B cell (primary cell): ENCODE measurements at regions not wholly inside any gene's neighbourhood (a gene's known extent, or its start where the extent isn't known, plus 50 kb on each side); places are given as distances from the start of the nearest gene placed in this dataset.

Experiments
- ATAC-seq: fragments of 200-7000 bp; cut with Tn5 transposase; one replicate; pipeline ENCODE4 v1.10.0; 2021; ENCODE audit warnings: low read depth, mild to moderate bottlenecking, moderate number of reproducible peaks, moderate library complexity
- CTCF ChIA-PET: fragments of 350-600 bp; sonication (Branson Sonifier 250); formaldehyde crosslinking; loops from one replicate; lab custom pipeline; 2021; ENCODE audit warnings: antibody characterized with exemption, inconsistent platforms; lab: Charles Lee
- POLR2A ChIA-PET: fragments of 350-600 bp; sonication (Branson Sonifier 250); formaldehyde crosslinking; loops from one replicate; lab custom pipeline; 2021; ENCODE audit warnings: antibody characterized with exemption; lab: Charles Lee
- DNase-seq: peaks from one replicate; pipeline ENCODE4 v3.0.0; 2013
- H2AFZ ChIP-seq: 2 replicates; pipeline ENCODE4 v1.6.1; 2012; ENCODE audit warnings: mild to moderate bottlenecking, low read depth, low read length; ENCODE audit not compliant: insufficient read depth, poor library complexity, severe bottlenecking
- H3K27ac ChIP-seq, 2 donors: 1 replicate in 1 of 2; 2 replicates in 1 of 2; pipeline ENCODE4 v1.5.1; 2012 to 2013; ENCODE audit warnings: low read length in 2 of 2, mild to moderate bottlenecking in 2 of 2, moderate library complexity in 1 of 2
- H3K27me3 ChIP-seq, 4 experiments: fragments of 200-600 bp in 1 of 4; sonication (generic) in 1 of 4; replicated peaks in 1 of 4; 1 replicate in 2 of 4; 2 replicates in 2 of 4; pipeline versions ENCODE4 v1.6.1 to v1.7.0; 2013 to 2016; ENCODE audit warnings: low read length in 3 of 4, mild to moderate bottlenecking in 2 of 4, mixed read lengths in 1 of 4, moderate library complexity in 1 of 4; ENCODE audit not compliant: insufficient read depth in 4 of 4, control insufficient read depth in 3 of 4; ENCODE audit errors: control extremely low read depth in 1 of 4
- H3K36me3 ChIP-seq, 2 experiments: replicated peaks in 1 of 2; 1 replicate in 1 of 2; 2 replicates in 1 of 2; pipeline versions ENCODE4 v1.6.1 to v1.7.1; 2013; ENCODE audit warnings: low read length in 1 of 2; ENCODE audit not compliant: insufficient read depth in 2 of 2, control insufficient read depth in 1 of 2; ENCODE audit errors: control extremely low read depth in 1 of 2, extremely low read depth in 1 of 2
- H3K4me1 ChIP-seq, 2 donors: fragments of 200-600 bp in 1 of 2; sonication (generic) in 1 of 2; 1 replicate in 1 of 2; 2 replicates in 1 of 2; pipeline versions ENCODE4 v1.5.1 to v1.6.1; 2013 to 2017; ENCODE audit warnings: low read length in 2 of 2; ENCODE audit not compliant: control insufficient read depth in 2 of 2, insufficient read depth in 2 of 2
- H3K4me2 ChIP-seq: replicated peaks from 2 replicates; pipeline ENCODE3; 2012; ENCODE audit warnings: mild to moderate bottlenecking, low read depth, low read length; ENCODE audit not compliant: poor library complexity, severe bottlenecking
- H3K4me3 ChIP-seq, 5 experiments: fragments of 200-600 bp in 1 of 5; sonication (generic) in 1 of 5; 1 replicate in 3 of 5; 2 replicates in 2 of 5; pipeline versions ENCODE4 v1.5.1 to v1.7.0; 2011 to 2016; ENCODE audit warnings: low read length in 4 of 5, mild to moderate bottlenecking in 4 of 5, low read depth in 2 of 5, control low read depth in 1 of 5, moderate library complexity in 1 of 5; ENCODE audit not compliant: insufficient read depth in 1 of 5; ENCODE audit errors: control extremely low read depth in 1 of 5, extremely low read depth in 1 of 5
- H3K79me2 ChIP-seq: fragments of 200-600 bp; sonication (generic); one replicate; pipeline ENCODE4 v1.6.0; 2016; ENCODE audit warnings: low read length; ENCODE audit not compliant: control insufficient read depth, insufficient read depth
- H3K9ac ChIP-seq: fragments of 200-600 bp; sonication (generic); 2 replicates; pipeline ENCODE4 v1.6.1; 2017; ENCODE audit warnings: mild to moderate bottlenecking, low read length, moderate library complexity
- H3K9me3 ChIP-seq, 3 donors: one replicate each; pipeline versions ENCODE4 v1.6.1 to v1.7.1; 2013; ENCODE audit warnings: low read length in 2 of 3; ENCODE audit not compliant: control insufficient read depth in 2 of 3, insufficient read depth in 1 of 3; ENCODE audit errors: control extremely low read depth in 1 of 3
- H4K20me1 ChIP-seq: 2 replicates; pipeline ENCODE4 v1.6.0; 2012; ENCODE audit warnings: mild to moderate bottlenecking, low read length; ENCODE audit not compliant: insufficient read depth, control insufficient read depth, poor library complexity, severe bottlenecking
- H3K27ac Mint-ChIP-seq: one replicate; pipeline ENCODE4 v1.8.0; 2021; ENCODE audit warnings: mixed read lengths
- H3K27me3 Mint-ChIP-seq: one replicate; pipeline ENCODE4 v1.8.0; 2021; ENCODE audit warnings: mixed read lengths
- H3K4me1 Mint-ChIP-seq: one replicate; pipeline ENCODE4 v1.8.0; 2021; ENCODE audit warnings: mixed read lengths
- H3K4me3 Mint-ChIP-seq: one replicate; pipeline ENCODE4 v1.8.0; 2021; ENCODE audit warnings: mixed read lengths
- H3K9me3 Mint-ChIP-seq: one replicate; pipeline ENCODE4 v1.8.0; 2022; ENCODE audit warnings: mixed read lengths; ENCODE audit not compliant: insufficient read depth
- EZH2 ChIP-seq: IDR thresholded peaks from 2 replicates; pipeline ENCODE4 v1.6.1; 2012; ENCODE audit warnings: borderline replicate concordance, low read depth, mild to moderate bottlenecking, moderate library complexity, low read length; ENCODE audit not compliant: insufficient read depth, poor library complexity, severe bottlenecking
- WGBS: methylation state at CpG from one replicate; pipeline ENCODE4 v1.1.5; 2013; ENCODE audit warnings: missing lambda C conversion rate; ENCODE audit not compliant: insufficient coverage; 5-methylcytosine and 5-hydroxymethylcytosine counted together
- intact Hi-C: fragments of 100-400 bp; cut with micrococcal nuclease; formaldehyde crosslinking; loops from one replicate; pipeline ENCODE4 v1.10.0; 2022
- TF ChIP-seq, protein P1 (sequence below): fragments of 200-600 bp; IDR thresholded peaks from one replicate; pipeline ENCODE4 v1.8.0; 2022; ENCODE audit warnings: antibody characterized with exemption, mild to moderate bottlenecking

DNA sequence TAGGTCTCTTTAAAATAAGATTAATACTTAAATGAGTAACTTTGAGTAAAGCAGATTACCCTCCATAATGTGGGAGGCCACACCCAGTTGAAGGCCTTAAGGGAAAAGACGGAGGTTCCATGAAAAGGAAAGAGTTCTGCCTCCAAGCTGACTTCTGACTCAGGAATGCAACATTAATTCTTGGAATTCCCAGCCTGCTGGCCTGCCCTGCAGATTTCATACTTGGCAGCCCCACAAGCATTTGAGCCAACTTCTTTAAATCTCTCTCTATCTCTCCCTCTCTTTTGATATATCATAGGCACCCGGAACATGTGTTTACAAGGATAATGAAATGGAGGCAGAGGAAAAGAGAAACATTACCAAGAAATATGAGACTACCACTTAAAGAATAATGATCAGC lies 902.3 kb upstream of the MIR17HG start:
- Histone ChIP-seq H3K27me3 (no peaks in the 10 kb centered on the region), H3K9me3 (peaks cover 0 to 10% (median 2%) of the 10 kb centered on the region in 3 donors), H3K79me2 (no peaks in the 10 kb centered on the region), H4K20me1 (no peaks in the 10 kb centered on the region), H3K36me3 (no peaks in the 10 kb centered on the region), H3K27ac (no peak overlapping the region), H2AFZ (no peak overlapping the region), H3K9ac (no peak overlapping the region), H3K4me2 (no peak overlapping the region), H3K4me1 (no peaks in the 10 kb centered on the region), H3K4me3 (no peak overlapping the region)
- Mint-ChIP-seq H3K27me3 (no peaks in the 10 kb centered on the region), H3K27ac (no peak overlapping the region), H3K9me3 (peaks cover 11% of the 10 kb centered on the region), H3K4me3 (no peak overlapping the region), H3K4me1 (no peaks in the 10 kb centered on the region)
- POLR2A ChIA-PET: no interaction called here
- no CpG with 5 or more reads among the region's 2 CpGs for WGBS
- CTCF ChIA-PET: no interaction called here
- intact Hi-C loops: no loop called here
- no peak for ATAC-seq
- TF ChIP-seq EZH2: no peak
- TF ChIP-seq, protein P1, sequence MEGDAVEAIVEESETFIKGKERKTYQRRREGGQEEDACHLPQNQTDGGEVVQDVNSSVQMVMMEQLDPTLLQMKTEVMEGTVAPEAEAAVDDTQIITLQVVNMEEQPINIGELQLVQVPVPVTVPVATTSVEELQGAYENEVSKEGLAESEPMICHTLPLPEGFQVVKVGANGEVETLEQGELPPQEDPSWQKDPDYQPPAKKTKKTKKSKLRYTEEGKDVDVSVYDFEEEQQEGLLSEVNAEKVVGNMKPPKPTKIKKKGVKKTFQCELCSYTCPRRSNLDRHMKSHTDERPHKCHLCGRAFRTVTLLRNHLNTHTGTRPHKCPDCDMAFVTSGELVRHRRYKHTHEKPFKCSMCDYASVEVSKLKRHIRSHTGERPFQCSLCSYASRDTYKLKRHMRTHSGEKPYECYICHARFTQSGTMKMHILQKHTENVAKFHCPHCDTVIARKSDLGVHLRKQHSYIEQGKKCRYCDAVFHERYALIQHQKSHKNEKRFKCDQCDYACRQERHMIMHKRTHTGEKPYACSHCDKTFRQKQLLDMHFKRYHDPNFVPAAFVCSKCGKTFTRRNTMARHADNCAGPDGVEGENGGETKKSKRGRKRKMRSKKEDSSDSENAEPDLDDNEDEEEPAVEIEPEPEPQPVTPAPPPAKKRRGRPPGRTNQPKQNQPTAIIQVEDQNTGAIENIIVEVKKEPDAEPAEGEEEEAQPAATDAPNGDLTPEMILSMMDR: no peak
- DNase-seq: no peak

GRCh38 chr13:90447034-90447733 lies 900.3 kb upstream of the MIR17HG start:
- intact Hi-C loops: no loop called here
- Histone ChIP-seq H3K27me3 (no peaks in the 10 kb centered on the region), H4K20me1 (no peaks in the 10 kb centered on the region), H3K79me2 (no peaks in the 10 kb centered on the region), H3K4me2 (no peak overlapping the region), H3K36me3 (no peaks in the 10 kb centered on the region), H3K9ac (no peak overlapping the region), H2AFZ (no peak overlapping the region), H3K4me3 (no peak overlapping the region), H3K9me3 (peaks cover 0 to 10% (median 1%) of the 10 kb centered on the region in 3 donors), H3K27ac (no peak overlapping the region), H3K4me1 (no peaks in the 10 kb centered on the region)
- ATAC-seq (no peak), DNase-seq (no peak)
- Mint-ChIP-seq H3K27me3 (no peaks in the 10 kb centered on the region), H3K9me3 (peaks cover 11% of the 10 kb centered on the region), H3K4me3 (no peak overlapping the region), H3K27ac (no peak overlapping the region), H3K4me1 (no peaks in the 10 kb centered on the region)
- no peak for TF ChIP-seq EZH2
- TF ChIP-seq, protein P1: no peak
- WGBS: no CpG with 5 or more reads among the region's 2 CpGs
- CTCF ChIA-PET: no interaction called here
- POLR2A ChIA-PET: no interaction called here
